Superior temporal gyrus (tissue), 1 donor: ENCODE measurements at regions not wholly inside any gene's neighbourhood (a gene's known extent, or its start where the extent isn't known, plus 50 kb on each side); places are given as distances from the start of the nearest gene placed in this dataset.

Experiments used
- DNase-seq: peaks from one replicate; pipeline ENCODE4 v3.0.0-alpha.2; 2016; ENCODE audit errors: extremely low spot score

GRCh38 chr5:74161170-74161569 is 479.4 kb downstream of the ENC1 start:
- DNase-seq, result no peak

- DNase-seq, result no peak
Observed at GRCh38 chr5:74156728-74157383, 483.7 kb downstream of the ENC1 start.

- no peak for DNase-seq
Observed at GRCh38 chr5:74155501-74155900, 485.0 kb downstream of the ENC1 start.

GRCh38 chr5:74154526-74154925 is 486.0 kb downstream of the ENC1 start:
- DNase-seq, result no peak

- no peak for DNase-seq
Observed at GRCh38 chr5:74153255-74153790, 487.2 kb downstream of the ENC1 start.

- no peak for DNase-seq
Observed at GRCh38 chr5:74152625-74153254, 487.8 kb downstream of the ENC1 start.

GRCh38 chr5:74152136-74152535 is 488.4 kb downstream of the ENC1 start:
- no peak for DNase-seq

- no peak for DNase-seq
Observed at GRCh38 chr5:74149395-74149794, 491.1 kb downstream of the ENC1 start.

GRCh38 chr5:74148321-74148720 is 492.2 kb downstream of the ENC1 start:
- no peak for DNase-seq

GRCh38 chr5:74146796-74147195 is 493.7 kb downstream of the ENC1 start:
- DNase-seq, result no peak

GRCh38 chr5:74145951-74146350 is 494.6 kb downstream of the ENC1 start:
- no peak for DNase-seq

- peak; percentile 47 for DNase-seq
Observed at GRCh38 chr5:74143721-74144330, 496.7 kb downstream of the ENC1 start.

GRCh38 chr5:74143151-74143550 is 497.4 kb downstream of the ENC1 start:
- no peak for DNase-seq

- DNase-seq, result no peak
Observed at GRCh38 chr5:74141053-74141452, 499.5 kb downstream of the ENC1 start.

GRCh38 chr5:74140409-74140808 is 500.1 kb downstream of the ENC1 start:
- DNase-seq, result no peak

GRCh38 chr5:74139589-74139988 is 500.9 kb downstream of the ENC1 start:
- no peak for DNase-seq

GRCh38 chr5:74138721-74139120 is 501.8 kb downstream of the ENC1 start:
- no peak for DNase-seq

- DNase-seq, result no peak
Observed at GRCh38 chr5:74136276-74136825, 504.2 kb downstream of the ENC1 start.

GRCh38 chr5:74135033-74135432 is 505.5 kb downstream of the ENC1 start:
- no peak for DNase-seq

- no peak for DNase-seq
Observed at GRCh38 chr5:74132485-74132884, 506.5 kb downstream of the ARHGEF28 start.

GRCh38 chr5:74131250-74131649 is 505.3 kb downstream of the ARHGEF28 start:
- DNase-seq, result no peak

- no peak for DNase-seq
Observed at GRCh38 chr5:74130155-74130897, 504.3 kb downstream of the ARHGEF28 start.
